Nephron (organoid): ENCODE measurements at regions not wholly inside any gene's neighbourhood (a gene's known extent, or its start where the extent isn't known, plus 50 kb on each side); places are given as distances from the start of the nearest gene placed in this dataset.

Experiments used
- H3K27ac Mint-ChIP-seq, 3 experiments: 2 replicates each; pipeline ENCODE4 v1.8.0; 2020; ENCODE audit warnings: mixed read lengths in 3 of 3, mild to moderate bottlenecking in 2 of 3, moderate library complexity in 1 of 3
- H3K27me3 Mint-ChIP-seq: 2 replicates; pipeline ENCODE4 v1.8.0; 2021; ENCODE audit warnings: low read depth, mild to moderate bottlenecking, moderate library complexity, mixed read lengths
- H3K36me3 Mint-ChIP-seq: 2 replicates; pipeline ENCODE4 v1.8.0; 2020; ENCODE audit warnings: low read depth, mixed read lengths
- H3K4me1 Mint-ChIP-seq: 2 replicates; pipeline ENCODE4 v1.8.0; 2020; ENCODE audit warnings: mixed read lengths
- H3K4me3 Mint-ChIP-seq, 3 experiments: 2 replicates each; pipeline ENCODE4 v1.8.0; 2020; ENCODE audit warnings: mild to moderate bottlenecking in 3 of 3, mixed read lengths in 3 of 3, moderate library complexity in 2 of 3
- H3K9me3 Mint-ChIP-seq: 2 replicates; pipeline ENCODE4 v1.8.0; 2020; ENCODE audit warnings: mixed read lengths
- TF ChIP-seq, protein P1 (sequence below), 3 experiments: fragments of 200-600 bp; sonication (generic); IDR thresholded peaks; one replicate each; pipeline ENCODE4 v1.5.0; 2021; ENCODE audit warnings: antibody characterized with exemption in 3 of 3; ENCODE audit not compliant: unreplicated experiment in 3 of 3

GRCh38 chr6:22632581-22633145, 63.3 kb downstream of the HDGFL1 start:
- Mint-ChIP-seq H3K27ac (peak overlapping the region; percentile 20 to 92 (median 70)), H3K36me3 (peaks cover 6% of the 10 kb centered on the region), H3K4me1 (peaks cover 60% of the 10 kb centered on the region), H3K27me3 (no peaks in the 10 kb centered on the region), H3K4me3 (no peak overlapping the region), H3K9me3 (peaks cover 6% of the 10 kb centered on the region)
- TF ChIP-seq, protein P1, sequence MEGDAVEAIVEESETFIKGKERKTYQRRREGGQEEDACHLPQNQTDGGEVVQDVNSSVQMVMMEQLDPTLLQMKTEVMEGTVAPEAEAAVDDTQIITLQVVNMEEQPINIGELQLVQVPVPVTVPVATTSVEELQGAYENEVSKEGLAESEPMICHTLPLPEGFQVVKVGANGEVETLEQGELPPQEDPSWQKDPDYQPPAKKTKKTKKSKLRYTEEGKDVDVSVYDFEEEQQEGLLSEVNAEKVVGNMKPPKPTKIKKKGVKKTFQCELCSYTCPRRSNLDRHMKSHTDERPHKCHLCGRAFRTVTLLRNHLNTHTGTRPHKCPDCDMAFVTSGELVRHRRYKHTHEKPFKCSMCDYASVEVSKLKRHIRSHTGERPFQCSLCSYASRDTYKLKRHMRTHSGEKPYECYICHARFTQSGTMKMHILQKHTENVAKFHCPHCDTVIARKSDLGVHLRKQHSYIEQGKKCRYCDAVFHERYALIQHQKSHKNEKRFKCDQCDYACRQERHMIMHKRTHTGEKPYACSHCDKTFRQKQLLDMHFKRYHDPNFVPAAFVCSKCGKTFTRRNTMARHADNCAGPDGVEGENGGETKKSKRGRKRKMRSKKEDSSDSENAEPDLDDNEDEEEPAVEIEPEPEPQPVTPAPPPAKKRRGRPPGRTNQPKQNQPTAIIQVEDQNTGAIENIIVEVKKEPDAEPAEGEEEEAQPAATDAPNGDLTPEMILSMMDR (IDR thresholded peaks at IDR 0.05; ENCODE audit: unreplicated experiment in 3 of 3) = no peak

GRCh38 chr6:22636452-22636851, 67.1 kb downstream of the HDGFL1 start:
- Mint-ChIP-seq H3K27me3 (no peaks in the 10 kb centered on the region), H3K27ac (peak overlapping the region in 2 of 3 experiments; percentile 19 to 26), H3K9me3 (no peaks in the 10 kb centered on the region), H3K36me3 (no peaks in the 10 kb centered on the region), H3K4me3 (no peak overlapping the region), H3K4me1 (peaks cover 32% of the 10 kb centered on the region)
- TF ChIP-seq, protein P1 (IDR thresholded peaks at IDR 0.05; ENCODE audit: unreplicated experiment in 3 of 3) = no peak

DNA sequence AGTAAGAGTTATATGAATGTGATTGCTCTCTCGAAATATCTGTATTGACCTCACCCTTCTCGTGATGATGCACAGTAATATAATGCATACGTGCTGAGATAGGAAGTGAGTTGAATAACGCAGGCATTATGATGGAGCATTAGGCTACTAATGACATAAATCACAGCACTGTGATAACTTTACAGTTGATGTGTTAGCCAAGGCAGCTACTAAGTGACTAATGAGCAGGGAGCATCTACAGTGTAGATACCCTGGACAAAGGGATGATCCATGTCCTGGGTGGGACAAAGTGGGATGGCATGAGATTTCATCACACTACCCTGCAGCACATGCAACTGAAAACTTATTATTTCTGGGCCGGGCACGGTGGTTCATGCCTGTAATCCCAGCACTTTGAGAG, 68.4 kb downstream of the HDGFL1 start:
- H3K4me1 Mint-ChIP-seq = peaks cover 19% of the 10 kb centered on the region
- TF ChIP-seq, protein P1 (IDR thresholded peaks at IDR 0.05; ENCODE audit: unreplicated experiment in 3 of 3) = no peak
- no peak overlapping the region for H3K4me3 Mint-ChIP-seq
- H3K36me3 Mint-ChIP-seq = no peaks in the 10 kb centered on the region
- H3K27ac Mint-ChIP-seq = no peak overlapping the region
- no peaks in the 10 kb centered on the region for H3K9me3 Mint-ChIP-seq
- no peaks in the 10 kb centered on the region for H3K27me3 Mint-ChIP-seq

DNA sequence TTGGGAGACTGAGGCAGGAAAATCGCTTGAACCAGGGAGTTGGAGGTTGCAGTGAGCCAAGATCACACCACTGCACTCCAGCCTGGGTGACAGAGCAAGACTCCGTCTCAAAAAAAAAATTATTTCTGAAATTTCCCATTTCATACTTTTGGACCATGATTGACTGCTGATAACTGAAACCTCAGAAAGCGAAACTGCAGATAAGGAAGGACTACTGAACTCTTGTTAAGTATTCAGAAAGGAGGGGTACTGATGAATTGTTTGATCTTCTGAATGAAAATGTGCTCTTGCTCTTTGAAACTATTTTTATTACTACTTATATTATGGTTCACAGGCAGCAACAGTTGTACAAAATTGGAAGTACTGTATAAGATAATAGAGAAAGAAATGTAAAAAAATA, 69.0 kb downstream of the HDGFL1 start:
- TF ChIP-seq, protein P1 (IDR thresholded peaks at IDR 0.05; ENCODE audit: unreplicated experiment in 3 of 3) = no peak
- H3K36me3 Mint-ChIP-seq = no peaks in the 10 kb centered on the region
- H3K4me3 Mint-ChIP-seq = no peak overlapping the region
- no peaks in the 10 kb centered on the region for H3K9me3 Mint-ChIP-seq
- no peaks in the 10 kb centered on the region for H3K27me3 Mint-ChIP-seq
- H3K4me1 Mint-ChIP-seq = peaks cover 14% of the 10 kb centered on the region
- H3K27ac Mint-ChIP-seq = no peak overlapping the region

DNA sequence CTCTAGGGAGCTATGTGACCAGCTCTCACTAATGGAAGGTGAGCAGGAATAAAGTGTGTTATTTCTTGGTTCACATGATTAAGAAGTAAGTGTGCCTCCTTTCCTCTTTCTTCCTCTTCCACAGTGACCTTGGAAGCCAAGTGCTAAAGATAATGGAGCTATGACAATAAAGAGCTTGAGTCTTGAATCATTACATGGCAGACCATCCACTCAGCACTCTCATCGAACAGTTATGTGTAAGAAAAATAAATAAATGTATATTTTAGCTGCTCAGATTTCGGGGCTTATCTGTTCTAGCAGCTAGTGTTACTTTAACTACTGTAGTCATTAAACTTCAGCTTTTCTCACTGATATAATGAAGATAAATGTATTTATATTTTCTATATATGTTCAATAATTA, 72.9 kb downstream of the HDGFL1 start:
- Mint-ChIP-seq H3K9me3 (no peaks in the 10 kb centered on the region), H3K27me3 (no peaks in the 10 kb centered on the region), H3K27ac (no peak overlapping the region), H3K4me1 (peaks cover 10% of the 10 kb centered on the region), H3K36me3 (no peaks in the 10 kb centered on the region), H3K4me3 (no peak overlapping the region)
- TF ChIP-seq, protein P1 (IDR thresholded peaks at IDR 0.05; ENCODE audit: unreplicated experiment in 3 of 3) = no peak

DNA sequence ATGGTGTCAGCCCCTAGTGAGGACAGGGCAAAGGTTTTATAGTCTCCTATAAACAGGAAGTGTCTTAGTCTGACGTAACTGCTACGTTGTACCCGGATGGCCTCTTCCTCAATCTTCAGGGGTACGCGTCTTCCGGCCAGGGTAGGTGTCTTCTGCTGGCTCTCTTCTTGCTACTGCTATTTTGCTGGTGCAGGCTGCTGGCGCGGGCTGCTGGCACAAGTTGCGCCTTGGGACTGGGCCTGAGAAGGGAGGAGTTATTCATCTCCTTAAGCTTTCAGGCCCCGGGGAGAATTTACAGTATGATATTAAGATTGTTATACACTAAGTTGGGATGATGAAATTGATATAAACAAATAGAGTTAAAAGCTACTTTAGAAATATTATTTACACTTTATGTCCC, 74.4 kb downstream of the HDGFL1 start:
- Mint-ChIP-seq H3K27me3 (no peaks in the 10 kb centered on the region), H3K4me3 (no peak overlapping the region), H3K36me3 (no peaks in the 10 kb centered on the region), H3K27ac (no peak overlapping the region), H3K9me3 (no peaks in the 10 kb centered on the region), H3K4me1 (peaks cover 21% of the 10 kb centered on the region)
- TF ChIP-seq, protein P1 (IDR thresholded peaks at IDR 0.05; ENCODE audit: unreplicated experiment in 3 of 3) = no peak
